ENCODE measurements at regions not wholly inside any gene's neighbourhood (a gene's known extent, or its start where the extent isn't known, plus 50 kb on each side); places are given as distances from the start of the nearest gene placed in this dataset.

- TF ChIP-seq, protein P1, sequence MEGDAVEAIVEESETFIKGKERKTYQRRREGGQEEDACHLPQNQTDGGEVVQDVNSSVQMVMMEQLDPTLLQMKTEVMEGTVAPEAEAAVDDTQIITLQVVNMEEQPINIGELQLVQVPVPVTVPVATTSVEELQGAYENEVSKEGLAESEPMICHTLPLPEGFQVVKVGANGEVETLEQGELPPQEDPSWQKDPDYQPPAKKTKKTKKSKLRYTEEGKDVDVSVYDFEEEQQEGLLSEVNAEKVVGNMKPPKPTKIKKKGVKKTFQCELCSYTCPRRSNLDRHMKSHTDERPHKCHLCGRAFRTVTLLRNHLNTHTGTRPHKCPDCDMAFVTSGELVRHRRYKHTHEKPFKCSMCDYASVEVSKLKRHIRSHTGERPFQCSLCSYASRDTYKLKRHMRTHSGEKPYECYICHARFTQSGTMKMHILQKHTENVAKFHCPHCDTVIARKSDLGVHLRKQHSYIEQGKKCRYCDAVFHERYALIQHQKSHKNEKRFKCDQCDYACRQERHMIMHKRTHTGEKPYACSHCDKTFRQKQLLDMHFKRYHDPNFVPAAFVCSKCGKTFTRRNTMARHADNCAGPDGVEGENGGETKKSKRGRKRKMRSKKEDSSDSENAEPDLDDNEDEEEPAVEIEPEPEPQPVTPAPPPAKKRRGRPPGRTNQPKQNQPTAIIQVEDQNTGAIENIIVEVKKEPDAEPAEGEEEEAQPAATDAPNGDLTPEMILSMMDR (IDR thresholded peaks at IDR 0.05), result no peak
- no peak for TF ChIP-seq POLR2A (IDR thresholded peaks at IDR 0.05)
These were observed 183.2 kb upstream of the WDFY3 start for GRCh38 chr4:85149676-85150075.

Data from right lobe of liver (tissue), 4 donors.